DOHH2 (cell line): ENCODE measurements at regions not wholly inside any gene's neighbourhood (a gene's known extent, or its start where the extent isn't known, plus 50 kb on each side); places are given as distances from the start of the nearest gene placed in this dataset.

Experiments used
- H3F3A ChIP-seq: fragments of 200-600 bp; sonication (generic), shearing (Covaris generic); 2 replicates; pipeline ENCODE4 v1.6.0; 2016; ENCODE audit warnings: antibody characterized with exemption, mild to moderate bottlenecking; ENCODE audit not compliant: control insufficient read depth, insufficient read depth
- H3K27ac ChIP-seq: fragments of 200-600 bp; sonication (generic); 2 replicates; pipeline ENCODE4 v1.5.1; 2014; ENCODE audit warnings: low read depth, mild to moderate bottlenecking, low read length, moderate library complexity
- H3K27me3 ChIP-seq: fragments of 200-600 bp; sonication (generic); 2 replicates; pipeline ENCODE4 v1.6.1; 2014; ENCODE audit warnings: mild to moderate bottlenecking, low read length, mixed read lengths; ENCODE audit not compliant: control insufficient read depth
- H3K36me3 ChIP-seq: fragments of 200-600 bp; sonication (generic); 2 replicates; pipeline ENCODE4 v1.6.1; 2014; ENCODE audit warnings: mild to moderate bottlenecking, low read length, moderate library complexity, mixed read lengths; ENCODE audit not compliant: control insufficient read depth
- H3K4me1 ChIP-seq: fragments of 200-600 bp; sonication (generic); 2 replicates; pipeline ENCODE4 v1.6.1; 2014; ENCODE audit warnings: mild to moderate bottlenecking, low read length, mixed read lengths; ENCODE audit not compliant: control insufficient read depth
- H3K4me2 ChIP-seq: fragments of 200-600 bp; sonication (generic); 2 replicates; pipeline ENCODE4 v1.6.0; 2014; ENCODE audit warnings: mild to moderate bottlenecking, low read length, moderate library complexity
- H3K4me3 ChIP-seq: fragments of 200-600 bp; sonication (generic); 2 replicates; pipeline ENCODE4 v1.5.1; 2014; ENCODE audit warnings: mild to moderate bottlenecking, low read length, mixed read lengths
- H3K79me2 ChIP-seq: fragments of 200-600 bp; sonication (generic); 2 replicates; pipeline ENCODE4 v1.6.1; 2014; ENCODE audit warnings: mild to moderate bottlenecking, low read length, mixed read lengths; ENCODE audit not compliant: control insufficient read depth
- H3K9me2 ChIP-seq: fragments of 200-600 bp; sonication (generic); replicated peaks from 2 replicates; pipeline ENCODE4 v1.6.1; 2014; ENCODE audit warnings: mild to moderate bottlenecking, low read length, mixed read lengths; ENCODE audit not compliant: control insufficient read depth
- H3K9me3 ChIP-seq: fragments of 200-600 bp; sonication (generic); 2 replicates; pipeline ENCODE4 v1.6.1; 2014; ENCODE audit warnings: antibody characterized with exemption, low read length, mixed read lengths; ENCODE audit not compliant: control insufficient read depth, insufficient read depth
- H4K20me1 ChIP-seq: fragments of 200-600 bp; sonication (generic); 2 replicates; pipeline ENCODE4 v1.6.0; 2014; ENCODE audit warnings: low read depth, mild to moderate bottlenecking, antibody characterized with exemption, low read length, moderate library complexity; ENCODE audit not compliant: control insufficient read depth, insufficient read depth
- EZH2phosphoT487 ChIP-seq: fragments of 200-600 bp; sonication (generic); IDR thresholded peaks from 2 replicates; pipeline ENCODE4 v1.6.1; 2017; ENCODE audit warnings: borderline replicate concordance, mild to moderate bottlenecking, antibody characterized with exemption, low read length, moderate library complexity, mixed read lengths
- TF ChIP-seq, protein P1 (sequence below): fragments of 200-600 bp; sonication (generic); IDR thresholded peaks from one replicate; pipeline ENCODE4 v1.5.1; 2014; ENCODE audit warnings: antibody characterized with exemption, mild to moderate bottlenecking, low read depth, low read length; ENCODE audit not compliant: poor library complexity, severe bottlenecking

- no peaks in the 10 kb centered on the region for H3K27me3 ChIP-seq
- H3K79me2 ChIP-seq = no peaks in the 10 kb centered on the region
- no peaks in the 10 kb centered on the region for H4K20me1 ChIP-seq
- TF ChIP-seq, protein P1, sequence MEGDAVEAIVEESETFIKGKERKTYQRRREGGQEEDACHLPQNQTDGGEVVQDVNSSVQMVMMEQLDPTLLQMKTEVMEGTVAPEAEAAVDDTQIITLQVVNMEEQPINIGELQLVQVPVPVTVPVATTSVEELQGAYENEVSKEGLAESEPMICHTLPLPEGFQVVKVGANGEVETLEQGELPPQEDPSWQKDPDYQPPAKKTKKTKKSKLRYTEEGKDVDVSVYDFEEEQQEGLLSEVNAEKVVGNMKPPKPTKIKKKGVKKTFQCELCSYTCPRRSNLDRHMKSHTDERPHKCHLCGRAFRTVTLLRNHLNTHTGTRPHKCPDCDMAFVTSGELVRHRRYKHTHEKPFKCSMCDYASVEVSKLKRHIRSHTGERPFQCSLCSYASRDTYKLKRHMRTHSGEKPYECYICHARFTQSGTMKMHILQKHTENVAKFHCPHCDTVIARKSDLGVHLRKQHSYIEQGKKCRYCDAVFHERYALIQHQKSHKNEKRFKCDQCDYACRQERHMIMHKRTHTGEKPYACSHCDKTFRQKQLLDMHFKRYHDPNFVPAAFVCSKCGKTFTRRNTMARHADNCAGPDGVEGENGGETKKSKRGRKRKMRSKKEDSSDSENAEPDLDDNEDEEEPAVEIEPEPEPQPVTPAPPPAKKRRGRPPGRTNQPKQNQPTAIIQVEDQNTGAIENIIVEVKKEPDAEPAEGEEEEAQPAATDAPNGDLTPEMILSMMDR = no peak
- TF ChIP-seq EZH2phosphoT487 = no peak
- no peak overlapping the region for H3K4me2 ChIP-seq
- H3K27ac ChIP-seq = no peak overlapping the region
- H3K9me3 ChIP-seq = no peaks in the 10 kb centered on the region
- H3K36me3 ChIP-seq = no peaks in the 10 kb centered on the region
- H3K4me3 ChIP-seq = no peak overlapping the region
- no peaks in the 10 kb centered on the region for H3F3A ChIP-seq
- no peaks in the 10 kb centered on the region for H3K9me2 ChIP-seq
- H3K4me1 ChIP-seq = peaks cover 2% of the 10 kb centered on the region; the same call in 1 of the 2 replicates
Observed at GRCh38 chr9:8052991-8053390, 253.4 kb upstream of the DMAC1 start.

DNA sequence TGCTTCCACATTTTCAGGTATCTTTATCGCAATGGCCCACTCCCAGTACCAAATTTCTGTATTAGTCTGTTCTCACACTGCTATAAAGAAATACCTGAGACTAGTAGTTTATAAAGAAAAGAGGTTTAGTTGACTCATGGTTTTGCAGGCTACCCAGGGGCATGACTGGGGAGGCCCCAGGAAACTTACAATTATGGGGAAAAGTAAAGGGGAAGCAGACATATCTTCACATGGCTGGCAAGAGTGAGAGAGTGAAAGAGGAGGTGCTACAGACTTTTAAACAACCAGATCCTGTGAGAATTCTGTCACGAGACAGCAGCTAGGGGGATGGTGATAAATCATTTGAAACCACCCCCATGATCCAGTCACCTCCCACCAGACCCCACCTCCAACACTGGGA is 238.2 kb upstream of the DMAC1 start:
- no peak for TF ChIP-seq EZH2phosphoT487
- TF ChIP-seq, protein P1 = no peak
- no peak overlapping the region for H3K4me3 ChIP-seq

DNA sequence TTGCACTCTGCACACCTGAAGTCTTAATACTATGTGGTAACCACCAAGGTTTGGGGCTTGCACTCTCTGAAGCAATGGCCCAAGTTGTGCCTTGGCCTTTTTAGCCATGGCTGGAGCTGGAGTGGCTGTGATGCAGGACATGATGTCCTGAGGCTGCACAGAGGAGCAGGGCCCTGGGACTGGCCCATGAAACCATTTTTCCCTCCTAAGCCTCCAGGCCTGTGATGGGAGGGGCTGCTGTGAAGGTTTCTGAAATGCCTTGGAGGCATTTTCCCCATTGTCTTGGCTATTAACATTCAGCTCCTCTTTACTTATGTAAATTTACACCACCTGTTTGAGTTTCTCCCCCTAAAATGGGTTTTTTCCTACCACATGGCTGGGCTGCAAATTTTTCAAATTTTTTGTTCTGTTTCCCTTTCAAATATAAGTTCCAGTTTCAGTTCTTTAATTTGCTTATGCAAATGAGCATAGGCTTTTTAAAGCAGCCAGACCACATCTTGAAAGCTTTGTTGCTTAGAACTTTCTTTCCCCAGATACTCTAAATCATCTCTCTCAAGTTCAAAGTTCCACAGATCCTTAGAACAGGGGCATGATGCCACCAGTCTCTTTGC is 237.4 kb upstream of the DMAC1 start:
- no peaks in the 10 kb centered on the region for H4K20me1 ChIP-seq
- H3K4me2 ChIP-seq = no peak overlapping the region
- TF ChIP-seq, protein P1 = no peak
- TF ChIP-seq EZH2phosphoT487 = no peak
- H3K4me1 ChIP-seq = peaks cover 8% of the 10 kb centered on the region
- no peaks in the 10 kb centered on the region for H3K9me2 ChIP-seq
- H3K79me2 ChIP-seq = no peaks in the 10 kb centered on the region
- H3F3A ChIP-seq = no peaks in the 10 kb centered on the region
- no peaks in the 10 kb centered on the region for H3K36me3 ChIP-seq
- H3K9me3 ChIP-seq = peaks cover 36% of the 10 kb centered on the region
- no peak overlapping the region for H3K27ac ChIP-seq
- no peaks in the 10 kb centered on the region for H3K27me3 ChIP-seq
- no peak overlapping the region for H3K4me3 ChIP-seq

More for the DNA sequence above, 238.2 kb upstream of the DMAC1 start:
- Histone ChIP-seq H3K36me3 (no peaks in the 10 kb centered on the region), H3K79me2 (no peaks in the 10 kb centered on the region), H3K4me2 (no peak overlapping the region), H3K4me1 (peaks cover 8% of the 10 kb centered on the region), H3K27ac (no peak overlapping the region), H3K9me2 (no peaks in the 10 kb centered on the region), H4K20me1 (no peaks in the 10 kb centered on the region), H3F3A (no peaks in the 10 kb centered on the region), H3K27me3 (no peaks in the 10 kb centered on the region), H3K9me3 (peaks cover 36% of the 10 kb centered on the region)
